ENCODE measurements at regions not wholly inside any gene's neighbourhood (a gene's known extent, or its start where the extent isn't known, plus 50 kb on each side); places are given as distances from the start of the nearest gene placed in this dataset.

GRCh38 chr6:115609111-115609510 is 451.6 kb downstream of the FRK start:
- ChIA-PET POLR2A (no interaction called here), CTCF (no interaction called here)
- Histone ChIP-seq H3K4me1 (ENCODE audit: control insufficient read depth, insufficient read depth, low read length) (no peaks in the 10 kb centered on the region), H3K27ac (ENCODE audit: low read length) (no peak overlapping the region), H3K27me3 (ENCODE audit: control insufficient read depth, insufficient read depth, low read length) (no peaks in the 10 kb centered on the region), H3K36me3 (ENCODE audit: control insufficient read depth, insufficient read depth, low read length) (no peaks in the 10 kb centered on the region), H3K9me3 (ENCODE audit: control insufficient read depth, insufficient read depth, low read depth, low read length) (peaks cover 3% of the 10 kb centered on the region; the same call in 1 of the 2 replicates), H3K4me3 (ENCODE audit: low read depth in 2 of 2, low read length in 2 of 2) (no peak overlapping the region)
- ATAC-seq (no peak), DNase-seq (ENCODE audit: low read depth, low spot score) (no peak)
- no TSS peak for BruUV-seq (replicated peaks)
- TF ChIP-seq POLR2AphosphoS5 (IDR thresholded peaks at IDR 0.05; ENCODE audit: low read depth, low read length) (no peak), TCF7L2 (IDR thresholded peaks at IDR 0.05; ENCODE audit: low read depth, low read length) (no peak), REST (IDR thresholded peaks at IDR 0.05; ENCODE audit: insufficient read depth in 1 of 2, low read depth in 2 of 2, low read length in 1 of 2) (no peak), CTCF (IDR thresholded peaks at IDR 0.05) (no peak)
- intact Hi-C loops (cut with micrococcal nuclease; ENCODE audit: unreplicated experiment) = no loop called here
- in situ Hi-C loops (cut with HindIII; ENCODE audit: low pct_unique_long_range_greater_than_20kb, low sequenced_read_pairs) = no loop called here

GRCh38 chr6:115602466-115602865 is 458.2 kb downstream of the FRK start:
- Histone ChIP-seq H3K4me3 (ENCODE audit: low read depth in 2 of 2, low read length in 2 of 2) (no peak overlapping the region), H3K4me1 (ENCODE audit: control insufficient read depth, insufficient read depth, low read length) (no peaks in the 10 kb centered on the region), H3K36me3 (ENCODE audit: control insufficient read depth, insufficient read depth, low read length) (no peaks in the 10 kb centered on the region), H3K9me3 (ENCODE audit: control insufficient read depth, insufficient read depth, low read depth, low read length) (peaks cover 14% of the 10 kb centered on the region; the same call in 1 of the 2 replicates), H3K27me3 (ENCODE audit: control insufficient read depth, insufficient read depth, low read length) (no peaks in the 10 kb centered on the region), H3K27ac (ENCODE audit: low read length) (no peak overlapping the region)
- DNase-seq (ENCODE audit: low read depth, low spot score) = no peak
- intact Hi-C loops (cut with micrococcal nuclease; ENCODE audit: unreplicated experiment) = no loop called here
- no TSS peak for BruUV-seq (replicated peaks)
- TF ChIP-seq SIN3A (IDR thresholded peaks at IDR 0.05; ENCODE audit: borderline replicate concordance, insufficient read depth, low read depth, low read length) = no peak
- no peak for TF ChIP-seq CTCF (IDR thresholded peaks at IDR 0.05)
- TF ChIP-seq REST (IDR thresholded peaks at IDR 0.05; ENCODE audit: insufficient read depth in 1 of 2, low read depth in 2 of 2, low read length in 1 of 2) = no peak
- no peak for TF ChIP-seq TCF7L2 (IDR thresholded peaks at IDR 0.05; ENCODE audit: low read depth, low read length)
- TF ChIP-seq POLR2AphosphoS5 (IDR thresholded peaks at IDR 0.05; ENCODE audit: low read depth, low read length) = no peak
- no peak for ATAC-seq
- POLR2A ChIA-PET = no interaction called here
- in situ Hi-C loops (cut with HindIII; ENCODE audit: low pct_unique_long_range_greater_than_20kb, low sequenced_read_pairs) = no loop called here
- CTCF ChIA-PET = no interaction called here
